Fibroblast of villous mesenchyme (primary cell): ENCODE measurements at regions not wholly inside any gene's neighbourhood (a gene's known extent, or its start where the extent isn't known, plus 50 kb on each side); places are given as distances from the start of the nearest gene placed in this dataset.
A peak's percentile ranks its signal among the peaks of the same experiment; 100 is the strongest.

ENCODE experiments used
- DNase-seq: peaks from one replicate; pipeline ENCODE4 v3.0.0-alpha.2; 2010; ENCODE audit warnings: low read depth
- H3K4me3 ChIP-seq: 2 replicates; pipeline ENCODE4 v1.5.1; 2011; ENCODE audit warnings: low read depth, mild to moderate bottlenecking, low read length
- TF ChIP-seq, protein P1 (sequence below): IDR thresholded peaks from 2 replicates; pipeline ENCODE4 v1.5.1; 2012; ENCODE audit warnings: low read depth, mild to moderate bottlenecking, low read length; ENCODE audit not compliant: insufficient read depth

DNA sequence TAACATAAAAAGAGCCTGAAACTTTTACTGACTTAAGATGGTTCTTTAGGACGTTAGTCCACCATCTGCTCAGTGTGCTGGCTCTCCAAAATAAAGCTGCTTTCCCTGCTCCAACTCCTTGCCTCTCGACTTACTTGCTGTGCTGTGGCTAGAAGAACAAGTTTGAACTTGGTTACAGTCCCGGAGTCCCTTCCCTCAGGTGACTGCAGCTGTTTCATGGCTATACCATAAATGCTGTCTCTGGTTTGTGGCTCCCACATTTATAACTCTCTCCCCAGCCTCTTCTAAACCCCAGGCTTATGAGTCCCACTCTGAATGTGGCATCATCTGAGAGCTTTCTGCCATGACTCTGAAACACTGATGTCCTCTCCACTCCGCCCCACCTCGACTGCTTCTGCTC, 166.2 kb upstream of the ADRA1D start:
- no peak for DNase-seq
- TF ChIP-seq, protein P1, sequence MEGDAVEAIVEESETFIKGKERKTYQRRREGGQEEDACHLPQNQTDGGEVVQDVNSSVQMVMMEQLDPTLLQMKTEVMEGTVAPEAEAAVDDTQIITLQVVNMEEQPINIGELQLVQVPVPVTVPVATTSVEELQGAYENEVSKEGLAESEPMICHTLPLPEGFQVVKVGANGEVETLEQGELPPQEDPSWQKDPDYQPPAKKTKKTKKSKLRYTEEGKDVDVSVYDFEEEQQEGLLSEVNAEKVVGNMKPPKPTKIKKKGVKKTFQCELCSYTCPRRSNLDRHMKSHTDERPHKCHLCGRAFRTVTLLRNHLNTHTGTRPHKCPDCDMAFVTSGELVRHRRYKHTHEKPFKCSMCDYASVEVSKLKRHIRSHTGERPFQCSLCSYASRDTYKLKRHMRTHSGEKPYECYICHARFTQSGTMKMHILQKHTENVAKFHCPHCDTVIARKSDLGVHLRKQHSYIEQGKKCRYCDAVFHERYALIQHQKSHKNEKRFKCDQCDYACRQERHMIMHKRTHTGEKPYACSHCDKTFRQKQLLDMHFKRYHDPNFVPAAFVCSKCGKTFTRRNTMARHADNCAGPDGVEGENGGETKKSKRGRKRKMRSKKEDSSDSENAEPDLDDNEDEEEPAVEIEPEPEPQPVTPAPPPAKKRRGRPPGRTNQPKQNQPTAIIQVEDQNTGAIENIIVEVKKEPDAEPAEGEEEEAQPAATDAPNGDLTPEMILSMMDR: no peak
- H3K4me3 ChIP-seq: no peak overlapping the region

DNA sequence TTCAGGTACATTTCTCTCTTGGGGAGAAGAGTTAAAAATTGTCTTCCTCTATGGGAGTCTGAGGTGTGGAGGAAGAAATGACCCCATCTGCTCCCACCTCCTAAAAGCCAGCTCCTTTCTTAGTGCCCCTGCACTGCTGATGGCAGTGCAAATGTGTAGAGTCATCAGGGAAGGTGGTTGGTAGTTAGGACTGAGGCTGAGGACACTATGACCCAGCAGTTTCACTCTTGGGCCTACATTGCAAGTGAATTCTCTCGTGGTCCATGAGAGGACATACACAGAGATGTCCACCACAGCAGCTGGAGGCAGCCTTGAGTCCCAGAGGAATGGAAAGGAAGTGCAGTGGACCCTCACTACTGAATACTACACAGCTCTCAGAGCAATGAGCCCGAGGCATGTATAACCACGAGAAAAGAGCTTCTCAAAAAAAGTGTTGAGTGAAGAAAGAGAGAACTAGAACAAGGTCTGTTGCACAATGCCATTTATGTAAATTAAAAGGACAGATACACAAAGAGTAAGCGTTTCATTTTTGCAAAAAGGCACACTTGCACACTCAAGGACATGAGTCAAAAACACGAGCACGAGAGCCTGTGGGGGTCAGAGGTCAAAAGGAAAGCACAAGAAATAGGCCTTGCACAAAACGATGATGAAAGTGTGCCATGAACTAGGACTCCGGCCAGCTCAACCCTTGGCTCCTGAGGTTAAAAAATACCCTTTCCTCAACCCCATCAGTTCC, 164.4 kb upstream of the ADRA1D start:
- H3K4me3 ChIP-seq: no peak overlapping the region
- DNase-seq: no peak
- TF ChIP-seq, protein P1: no peak

DNA sequence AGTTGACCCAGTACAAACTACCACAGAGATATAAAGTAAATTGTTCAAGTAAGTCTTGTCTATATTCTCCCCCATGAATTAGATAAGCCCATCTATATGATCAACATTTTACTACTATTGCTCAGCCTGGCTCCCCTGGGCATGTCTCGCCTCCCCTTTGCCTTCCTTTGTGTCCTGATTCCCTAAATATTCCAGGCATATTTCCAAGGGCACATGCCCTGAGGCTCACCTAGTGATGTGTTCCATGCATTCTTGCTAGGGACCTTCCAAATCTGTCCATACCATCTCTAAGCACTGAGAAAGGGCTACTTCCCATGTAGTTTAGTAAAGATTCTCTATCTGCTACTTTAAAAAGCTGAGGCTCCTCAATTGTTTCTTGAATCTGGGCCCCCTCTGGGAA, 163.1 kb upstream of the ADRA1D start:
- TF ChIP-seq, protein P1: no peak
- DNase-seq: no peak
- H3K4me3 ChIP-seq: no peak overlapping the region

DNA sequence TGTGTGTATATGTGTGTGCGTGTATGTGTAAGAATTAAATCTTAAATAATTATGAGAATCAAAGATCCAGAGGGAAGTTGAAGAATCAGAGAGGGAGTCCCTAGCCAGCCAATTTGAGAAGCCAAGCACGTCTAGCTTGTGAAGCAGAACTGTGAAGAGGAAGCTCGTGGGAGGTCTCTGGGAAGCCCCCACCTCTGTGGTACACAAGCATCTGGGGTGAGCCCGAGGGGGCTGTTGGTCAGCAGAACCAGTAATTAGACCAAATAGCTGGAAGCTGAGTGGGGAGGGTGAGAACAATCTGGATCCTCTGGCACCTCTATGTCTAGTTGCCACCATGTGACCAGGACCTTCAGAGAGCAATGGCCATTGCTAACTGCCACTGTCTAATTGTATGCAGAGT, 162.7 kb upstream of the ADRA1D start:
- TF ChIP-seq, protein P1: no peak

DNA sequence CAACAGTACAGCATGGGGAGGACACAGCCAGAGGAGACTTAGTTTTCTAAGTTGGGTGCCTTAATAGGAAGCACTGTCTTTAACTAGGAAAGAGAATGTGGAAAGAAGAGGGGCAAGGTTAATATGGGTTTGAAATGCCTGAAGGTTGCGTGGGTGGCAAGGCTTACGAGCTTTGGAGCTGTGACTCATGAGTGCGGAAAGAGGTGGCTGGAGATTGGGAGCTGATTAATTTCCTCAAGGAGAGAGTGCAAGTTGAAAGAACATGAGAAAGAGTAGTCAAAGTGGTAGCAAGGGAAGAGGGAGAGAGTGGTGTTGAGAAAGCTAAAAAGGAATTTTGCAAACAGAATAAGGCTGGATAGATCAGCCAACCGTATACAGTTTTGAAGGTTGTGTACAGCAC, 157.5 kb upstream of the ADRA1D start:
- DNase-seq: peak; percentile 79
- TF ChIP-seq, protein P1: no peak
- H3K4me3 ChIP-seq: no peak overlapping the region

More for the DNA sequence above, 162.7 kb upstream of the ADRA1D start:
- no peak for DNase-seq
- H3K4me3 ChIP-seq: no peak overlapping the region

DNA sequence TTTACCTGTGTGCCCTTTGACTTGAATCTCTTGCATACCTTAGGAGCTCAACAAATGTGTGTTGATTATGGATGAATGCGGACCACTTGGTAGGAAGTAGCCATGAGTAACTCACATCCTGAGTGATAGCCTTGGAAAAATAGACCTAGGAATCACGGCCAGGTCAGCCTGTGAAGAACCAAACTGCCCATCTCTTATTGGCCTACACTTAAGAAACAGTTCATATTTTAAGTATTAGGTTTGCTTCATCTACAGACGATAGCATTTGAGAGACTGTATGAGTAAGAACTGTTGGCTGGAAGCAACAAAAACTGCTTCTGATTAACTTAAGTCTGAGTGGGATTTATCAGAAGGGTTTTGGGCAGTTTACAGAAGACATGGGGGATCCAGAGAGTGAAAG, 152.5 kb upstream of the ADRA1D start:
- DNase-seq: no peak
- no peak overlapping the region for H3K4me3 ChIP-seq
- TF ChIP-seq, protein P1: no peak

DNA sequence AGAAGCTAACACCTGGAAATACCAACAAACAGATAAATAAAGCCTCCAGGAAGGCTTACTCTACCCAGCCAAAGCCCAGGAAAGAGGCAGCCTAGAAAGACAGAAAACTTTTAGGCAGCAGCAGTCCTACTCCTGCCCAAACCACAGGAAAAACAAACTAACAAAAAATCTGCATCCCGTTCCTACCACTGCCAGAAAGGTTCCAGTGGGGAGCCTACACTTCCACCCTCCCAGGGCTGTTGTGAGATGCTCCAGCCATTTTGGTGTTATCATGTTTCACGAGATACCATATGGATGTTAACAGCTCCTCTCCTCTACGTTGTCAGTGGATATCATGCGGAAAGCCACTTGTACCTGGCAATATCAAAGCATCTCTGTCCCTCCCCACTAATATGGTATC, 135.9 kb upstream of the ADRA1D start:
- DNase-seq: no peak
- TF ChIP-seq, protein P1: no peak
- no peak overlapping the region for H3K4me3 ChIP-seq
